PC-9 (cell line): ENCODE measurements at regions not wholly inside any gene's neighbourhood (a gene's known extent, or its start where the extent isn't known, plus 50 kb on each side); places are given as distances from the start of the nearest gene placed in this dataset.

Source experiments
- EZH2 ChIP-seq: fragments of 200-600 bp; sonication (generic); IDR thresholded peaks from 2 replicates; pipeline ENCODE4 v1.8.0; 2017; ENCODE audit warnings: antibody characterized with exemption, low read depth
- TF ChIP-seq, protein P1 (sequence below): fragments of 200-600 bp; sonication (generic); conservative IDR thresholded peaks from 2 replicates; pipeline ENCODE4 v1.6.1; 2017; ENCODE audit warnings: mixed run types, antibody characterized with exemption, mild to moderate bottlenecking, moderate library complexity

DNA sequence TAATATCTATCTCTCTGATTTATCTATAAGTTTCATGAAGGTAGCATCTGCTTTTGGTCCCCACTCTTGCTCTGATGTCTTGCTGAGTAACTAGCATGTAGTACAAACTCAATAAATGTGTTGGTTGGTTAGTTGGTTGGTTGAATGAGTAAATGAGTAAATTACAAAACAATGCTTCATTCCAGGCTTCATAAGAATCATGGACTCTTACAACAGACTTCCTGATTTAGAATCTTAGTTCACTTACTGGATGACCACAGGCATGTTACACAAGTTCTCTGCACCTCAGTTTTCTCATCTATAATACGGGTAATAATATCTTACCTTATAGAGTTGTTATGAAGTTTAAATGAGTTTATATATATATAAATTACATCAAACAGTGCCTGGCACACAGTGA lies 98.6 kb downstream of the ZNF281 start:
- TF ChIP-seq, protein P1, sequence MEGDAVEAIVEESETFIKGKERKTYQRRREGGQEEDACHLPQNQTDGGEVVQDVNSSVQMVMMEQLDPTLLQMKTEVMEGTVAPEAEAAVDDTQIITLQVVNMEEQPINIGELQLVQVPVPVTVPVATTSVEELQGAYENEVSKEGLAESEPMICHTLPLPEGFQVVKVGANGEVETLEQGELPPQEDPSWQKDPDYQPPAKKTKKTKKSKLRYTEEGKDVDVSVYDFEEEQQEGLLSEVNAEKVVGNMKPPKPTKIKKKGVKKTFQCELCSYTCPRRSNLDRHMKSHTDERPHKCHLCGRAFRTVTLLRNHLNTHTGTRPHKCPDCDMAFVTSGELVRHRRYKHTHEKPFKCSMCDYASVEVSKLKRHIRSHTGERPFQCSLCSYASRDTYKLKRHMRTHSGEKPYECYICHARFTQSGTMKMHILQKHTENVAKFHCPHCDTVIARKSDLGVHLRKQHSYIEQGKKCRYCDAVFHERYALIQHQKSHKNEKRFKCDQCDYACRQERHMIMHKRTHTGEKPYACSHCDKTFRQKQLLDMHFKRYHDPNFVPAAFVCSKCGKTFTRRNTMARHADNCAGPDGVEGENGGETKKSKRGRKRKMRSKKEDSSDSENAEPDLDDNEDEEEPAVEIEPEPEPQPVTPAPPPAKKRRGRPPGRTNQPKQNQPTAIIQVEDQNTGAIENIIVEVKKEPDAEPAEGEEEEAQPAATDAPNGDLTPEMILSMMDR, result no peak
- TF ChIP-seq EZH2, result no peak
